ENCODE measurements at regions not wholly inside any gene's neighbourhood (a gene's known extent, or its start where the extent isn't known, plus 50 kb on each side); places are given as distances from the start of the nearest gene placed in this dataset.
A peak's percentile ranks its signal among the peaks of the same experiment; 100 is the strongest.

DNA sequence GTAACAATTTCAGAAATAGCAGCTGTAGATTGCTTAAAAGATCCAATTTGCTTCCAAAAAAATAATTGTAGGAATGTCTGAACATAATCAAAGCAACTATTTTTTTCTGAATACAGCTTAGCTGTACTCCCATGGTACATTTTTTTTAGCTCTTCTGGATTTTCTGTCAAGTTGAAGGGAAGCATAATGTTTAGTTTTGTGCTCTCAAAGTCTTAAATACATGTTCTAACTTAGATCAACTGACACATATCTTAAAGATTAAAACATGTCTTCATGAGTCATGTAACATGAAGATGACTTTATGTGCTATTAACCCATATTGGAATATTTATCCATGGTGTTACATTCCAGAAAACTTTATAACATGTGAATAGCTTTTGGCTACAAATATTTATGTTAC is 255.7 kb downstream of the BTG1 start:
- no peak for TF ChIP-seq POLR2AphosphoS5 (IDR thresholded peaks at IDR 0.05)
- TF ChIP-seq, protein P1, sequence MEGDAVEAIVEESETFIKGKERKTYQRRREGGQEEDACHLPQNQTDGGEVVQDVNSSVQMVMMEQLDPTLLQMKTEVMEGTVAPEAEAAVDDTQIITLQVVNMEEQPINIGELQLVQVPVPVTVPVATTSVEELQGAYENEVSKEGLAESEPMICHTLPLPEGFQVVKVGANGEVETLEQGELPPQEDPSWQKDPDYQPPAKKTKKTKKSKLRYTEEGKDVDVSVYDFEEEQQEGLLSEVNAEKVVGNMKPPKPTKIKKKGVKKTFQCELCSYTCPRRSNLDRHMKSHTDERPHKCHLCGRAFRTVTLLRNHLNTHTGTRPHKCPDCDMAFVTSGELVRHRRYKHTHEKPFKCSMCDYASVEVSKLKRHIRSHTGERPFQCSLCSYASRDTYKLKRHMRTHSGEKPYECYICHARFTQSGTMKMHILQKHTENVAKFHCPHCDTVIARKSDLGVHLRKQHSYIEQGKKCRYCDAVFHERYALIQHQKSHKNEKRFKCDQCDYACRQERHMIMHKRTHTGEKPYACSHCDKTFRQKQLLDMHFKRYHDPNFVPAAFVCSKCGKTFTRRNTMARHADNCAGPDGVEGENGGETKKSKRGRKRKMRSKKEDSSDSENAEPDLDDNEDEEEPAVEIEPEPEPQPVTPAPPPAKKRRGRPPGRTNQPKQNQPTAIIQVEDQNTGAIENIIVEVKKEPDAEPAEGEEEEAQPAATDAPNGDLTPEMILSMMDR (IDR thresholded peaks at IDR 0.05), result no peak
- TF ChIP-seq POLR2A (IDR thresholded peaks at IDR 0.05), result no peak
- intact Hi-C loops (cut with DNase I), result no loop called here
- no peaks in the 10 kb centered on the region for H3K27me3 ChIP-seq (replicated peaks; ENCODE audit: insufficient read depth)
- H3K9me3 ChIP-seq, result no peaks in the 10 kb centered on the region
- no peaks in the 10 kb centered on the region for H3K36me3 ChIP-seq
- no peak overlapping the region for H3K4me3 ChIP-seq
- no peak overlapping the region for H3K27ac ChIP-seq
- DNase-seq (ENCODE audit: low spot score), result no peak
- H3K4me1 ChIP-seq (replicated peaks), result no peaks in the 10 kb centered on the region

DNA sequence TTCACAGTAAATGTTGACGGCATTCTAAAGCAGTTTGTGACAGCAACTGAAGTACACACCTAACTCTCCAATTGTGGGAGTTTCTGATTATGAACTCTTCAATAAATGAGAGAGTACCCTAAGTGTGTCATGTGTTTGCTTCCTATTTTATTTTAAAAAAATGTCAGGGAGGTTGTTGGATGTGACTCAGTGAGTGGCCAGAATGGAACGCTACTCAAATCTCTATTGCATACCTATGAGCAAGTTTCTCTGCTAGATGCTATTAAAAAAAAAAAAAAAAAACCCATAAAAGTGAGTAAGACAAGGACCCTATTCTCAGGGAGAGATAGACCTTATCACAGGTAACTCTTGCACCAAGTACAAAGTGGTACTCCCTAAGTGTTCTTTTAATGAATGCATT is 256.6 kb downstream of the BTG1 start:
- H3K4me3 ChIP-seq, result no peak overlapping the region
- no peaks in the 10 kb centered on the region for H3K27me3 ChIP-seq (replicated peaks; ENCODE audit: insufficient read depth)
- no peak for DNase-seq (ENCODE audit: low spot score)
- WGBS, result 90% methylated on average over 2 of the region's 2 CpGs
- intact Hi-C loops (cut with DNase I), result no loop called here
- TF ChIP-seq POLR2AphosphoS5 (IDR thresholded peaks at IDR 0.05) (no peak), POLR2A (IDR thresholded peaks at IDR 0.05) (no peak)
- TF ChIP-seq, protein P1 (IDR thresholded peaks at IDR 0.05), result no peak
- no peak overlapping the region for H3K27ac ChIP-seq
- no peaks in the 10 kb centered on the region for H3K36me3 ChIP-seq
- H3K9me3 ChIP-seq, result no peaks in the 10 kb centered on the region
- no peaks in the 10 kb centered on the region for H3K4me1 ChIP-seq (replicated peaks)

DNA sequence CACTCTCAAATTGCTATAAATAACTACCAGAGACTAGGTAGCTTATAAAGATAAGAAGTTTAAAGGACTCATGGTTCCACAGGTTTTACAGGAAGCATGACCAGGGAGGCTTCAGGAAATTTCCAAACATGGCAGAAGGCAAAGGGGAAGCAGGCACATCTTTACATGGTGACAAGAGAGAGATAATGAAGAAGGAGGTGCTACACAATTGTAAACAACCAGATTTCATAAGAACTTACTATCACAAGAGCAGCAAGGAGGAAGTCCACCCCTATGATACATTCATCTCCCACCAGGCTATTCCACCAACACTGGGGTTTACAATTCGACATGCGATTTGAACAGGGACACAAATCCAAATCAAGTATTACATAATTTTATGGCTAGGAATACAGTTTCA is 257.7 kb downstream of the BTG1 start:
- TF ChIP-seq, protein P1 (IDR thresholded peaks at IDR 0.05), result no peak
- TF ChIP-seq POLR2A (IDR thresholded peaks at IDR 0.05), result no peak
- peak; percentile 18 for TF ChIP-seq POLR2AphosphoS5 (IDR thresholded peaks at IDR 0.05)
- no peak for DNase-seq (ENCODE audit: low spot score)
- intact Hi-C loops (cut with DNase I), result no loop called here
- Histone ChIP-seq H3K9me3 (no peaks in the 10 kb centered on the region), H3K4me3 (no peak overlapping the region), H3K27me3 (replicated peaks; ENCODE audit: insufficient read depth) (no peaks in the 10 kb centered on the region), H3K27ac (no peak overlapping the region), H3K36me3 (no peaks in the 10 kb centered on the region), H3K4me1 (replicated peaks) (no peaks in the 10 kb centered on the region)
- WGBS, result 94% methylated on average over 2 of the region's 2 CpGs

DNA sequence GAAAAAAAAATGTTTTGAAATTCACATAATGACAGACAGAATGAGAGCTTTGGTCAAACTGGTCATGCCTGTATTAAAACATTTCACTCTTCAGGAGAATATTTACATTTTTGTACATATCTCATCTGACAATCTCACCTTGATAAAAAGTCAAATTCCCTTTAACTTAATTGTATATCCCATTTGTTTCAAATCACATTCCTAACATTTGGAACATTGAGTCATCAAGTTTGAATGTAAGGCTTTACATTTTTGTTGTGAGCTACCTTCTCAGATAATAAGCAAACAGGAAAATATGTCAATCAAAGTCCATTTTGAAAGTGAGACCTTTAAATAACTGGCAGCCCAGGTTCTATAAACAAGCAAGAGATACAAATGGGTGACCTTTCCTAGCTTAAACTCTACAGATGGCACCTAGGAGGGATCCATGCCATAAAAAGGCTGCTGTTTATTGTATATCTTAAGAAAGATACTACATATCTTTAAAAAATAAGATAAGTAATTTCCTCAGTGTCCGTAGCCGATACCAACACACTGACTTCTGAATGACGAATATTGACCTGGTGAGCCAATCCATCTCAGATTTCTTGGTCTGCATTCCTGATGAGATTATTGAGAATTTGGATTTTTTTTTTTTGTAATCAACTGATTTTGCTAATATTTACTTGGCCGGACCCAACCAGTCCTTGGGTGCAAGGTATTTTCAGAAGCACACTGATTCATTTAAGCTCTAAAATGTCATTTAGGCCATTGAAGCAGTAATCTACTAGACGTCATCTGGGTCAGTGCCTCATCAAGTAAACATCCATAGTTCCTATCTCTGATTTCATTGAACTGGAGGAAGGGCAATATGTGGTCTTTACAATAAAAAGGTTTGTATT is 259.6 kb downstream of the BTG1 start:
- Histone ChIP-seq H3K27ac (no peak overlapping the region), H3K4me3 (no peak overlapping the region), H3K9me3 (no peaks in the 10 kb centered on the region), H3K36me3 (no peaks in the 10 kb centered on the region), H3K27me3 (replicated peaks; ENCODE audit: insufficient read depth) (no peaks in the 10 kb centered on the region), H3K4me1 (replicated peaks) (no peaks in the 10 kb centered on the region)
- no peak for DNase-seq (ENCODE audit: low spot score)
- 97% methylated on average over 5 of the region's 5 CpGs for WGBS
- intact Hi-C loops (cut with DNase I), result no loop called here
- TF ChIP-seq POLR2A (IDR thresholded peaks at IDR 0.05) (no peak), POLR2AphosphoS5 (IDR thresholded peaks at IDR 0.05) (no peak)
- TF ChIP-seq, protein P1 (IDR thresholded peaks at IDR 0.05), result no peak

DNA sequence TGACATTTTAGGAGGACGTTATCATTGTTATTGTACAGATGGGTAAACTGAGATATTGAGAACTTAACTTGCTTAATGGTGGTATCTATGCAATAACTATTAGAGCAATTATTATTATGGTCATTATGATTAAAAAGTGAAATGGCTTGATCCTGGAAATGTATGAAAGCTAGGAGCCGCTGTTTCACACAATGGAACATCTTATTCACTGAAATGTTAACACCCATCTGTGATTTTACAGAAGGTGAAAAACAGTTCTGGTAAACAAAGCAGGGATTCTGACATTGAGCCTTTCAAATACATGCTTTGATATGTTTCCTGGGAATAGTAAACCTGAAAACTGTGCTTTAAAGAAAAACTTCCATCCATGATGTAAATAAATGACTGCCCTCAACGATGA is 261.4 kb downstream of the BTG1 start:
- Histone ChIP-seq H3K4me1 (replicated peaks) (no peaks in the 10 kb centered on the region), H3K9me3 (no peaks in the 10 kb centered on the region), H3K27ac (no peak overlapping the region), H3K27me3 (replicated peaks; ENCODE audit: insufficient read depth) (no peaks in the 10 kb centered on the region), H3K4me3 (no peak overlapping the region), H3K36me3 (no peaks in the 10 kb centered on the region)
- no peak for DNase-seq (ENCODE audit: low spot score)
- TF ChIP-seq POLR2AphosphoS5 (IDR thresholded peaks at IDR 0.05), result no peak
- no peak for TF ChIP-seq POLR2A (IDR thresholded peaks at IDR 0.05)
- TF ChIP-seq, protein P1 (IDR thresholded peaks at IDR 0.05), result no peak
- intact Hi-C loops (cut with DNase I), result no loop called here
- WGBS, result 95% methylated on average over 3 of the region's 3 CpGs
